ENCODE measurements at regions not wholly inside any gene's neighbourhood (a gene's known extent, or its start where the extent isn't known, plus 50 kb on each side); places are given as distances from the start of the nearest gene placed in this dataset.

GRCh38 chr12:98188650-98189077 lies 326.7 kb upstream of the TMPO start:
- TF ChIP-seq CTCF (IDR thresholded peaks at IDR 0.05), result no peak
- no peak for TF ChIP-seq POLR2A (IDR thresholded peaks at IDR 0.05)

Data from Peyer's patch (tissue), 4 donors.